MM.1S (cell line): ENCODE measurements at regions not wholly inside any gene's neighbourhood (a gene's known extent, or its start where the extent isn't known, plus 50 kb on each side); places are given as distances from the start of the nearest gene placed in this dataset.

Experiments
- DNase-seq: peaks from one replicate; pipeline ENCODE4 v3.0.0-alpha.2; 2015
- H2AFZ ChIP-seq: fragments of 300-600 bp; sonication (generic); 2 replicates; pipeline ENCODE4 v1.6.0; 2016; ENCODE audit warnings: antibody characterized with exemption, low read length
- H3F3A ChIP-seq: fragments of 300-600 bp; sonication (generic); 2 replicates; pipeline ENCODE4 v1.6.1; 2016; ENCODE audit warnings: mild to moderate bottlenecking, antibody characterized with exemption, low read length, moderate library complexity, mixed read lengths; ENCODE audit not compliant: insufficient read depth
- H3K27ac ChIP-seq: fragments of 300-600 bp; sonication (generic); 2 replicates; pipeline ENCODE4 v1.5.1; 2016; ENCODE audit warnings: mild to moderate bottlenecking, low read length
- H3K27me3 ChIP-seq: fragments of 300-600 bp; sonication (generic); replicated peaks from 2 replicates; pipeline ENCODE4 v1.6.0; 2016; ENCODE audit warnings: low read length; ENCODE audit not compliant: insufficient read depth
- H3K36me3 ChIP-seq: fragments of 300-600 bp; sonication (generic); replicated peaks from 2 replicates; pipeline ENCODE4 v1.6.1; 2016; ENCODE audit warnings: mild to moderate bottlenecking, low read length, mixed read lengths; ENCODE audit not compliant: insufficient read depth
- H3K4me1 ChIP-seq: fragments of 300-600 bp; sonication (generic); 2 replicates; pipeline ENCODE4 v1.6.1; 2016; ENCODE audit warnings: low read length, mixed read lengths
- H3K4me2 ChIP-seq: fragments of 300-600 bp; sonication (generic); 2 replicates; pipeline ENCODE4 v1.6.0; 2016; ENCODE audit warnings: low read depth, low read length
- H3K4me3 ChIP-seq: fragments of 300-600 bp; sonication (generic); 2 replicates; pipeline ENCODE4 v1.5.1; 2016; ENCODE audit warnings: low read length, mixed read lengths
- H3K79me2 ChIP-seq: fragments of 300-600 bp; sonication (generic); 2 replicates; pipeline ENCODE4 v1.6.1; 2016; ENCODE audit warnings: mixed run types, low read length, mixed read lengths
- H3K9ac ChIP-seq: fragments of 300-600 bp; sonication (generic); 2 replicates; pipeline ENCODE4 v1.6.1; 2016; ENCODE audit warnings: low read length, mixed read lengths
- H3K9me2 ChIP-seq: fragments of 300-600 bp; sonication (generic); replicated peaks from 2 replicates; pipeline ENCODE4 v1.6.1; 2016; ENCODE audit warnings: mild to moderate bottlenecking, low read length, mixed read lengths; ENCODE audit not compliant: insufficient read depth
- H3K9me3 ChIP-seq: fragments of 300-600 bp; sonication (generic); replicated peaks from 2 replicates; pipeline ENCODE4 v1.6.1; 2016; ENCODE audit warnings: mild to moderate bottlenecking, low read length, mixed read lengths; ENCODE audit not compliant: insufficient read depth
- H4K20me1 ChIP-seq: fragments of 300-600 bp; sonication (generic); 2 replicates; pipeline ENCODE4 v1.6.1; 2016; ENCODE audit warnings: mild to moderate bottlenecking, low read length, moderate library complexity, mixed read lengths; ENCODE audit not compliant: insufficient read depth
- CTCF ChIP-seq: fragments of 300-600 bp; sonication (generic); IDR thresholded peaks from 2 replicates; pipeline ENCODE4 v1.5.1; 2016; ENCODE audit warnings: antibody characterized with exemption, low read length, mixed read lengths
- EZH2 ChIP-seq: fragments of 300-600 bp; sonication (generic); optimal IDR thresholded peaks from 2 replicates; pipeline ENCODE3; 2017; ENCODE audit warnings: low read depth, mild to moderate bottlenecking, antibody characterized with exemption, low read length, mixed read lengths
- EZH2phosphoT487 ChIP-seq: fragments of 300-600 bp; sonication (generic); IDR thresholded peaks from 2 replicates; pipeline ENCODE4 v1.6.1; 2018; ENCODE audit warnings: antibody characterized with exemption, low read length

- Histone ChIP-seq H3K27ac (no peak overlapping the region), H3K4me2 (no peak overlapping the region), H3K9me2 (no peaks in the 10 kb centered on the region), H3K4me1 (no peaks in the 10 kb centered on the region), H3K4me3 (no peak overlapping the region), H3K27me3 (no peaks in the 10 kb centered on the region), H3K9ac (no peak overlapping the region), H3K79me2 (no peaks in the 10 kb centered on the region), H3F3A (no peaks in the 10 kb centered on the region), H3K9me3 (no peaks in the 10 kb centered on the region; the same call in 1 of the 2 replicates), H2AFZ (no peak overlapping the region), H3K36me3 (no peaks in the 10 kb centered on the region), H4K20me1 (no peaks in the 10 kb centered on the region)
- TF ChIP-seq EZH2, result no peak
- no peak for TF ChIP-seq EZH2phosphoT487
- TF ChIP-seq CTCF, result no peak
- no peak for DNase-seq
Observed at GRCh38 chr10:3708852-3709251, 76.2 kb downstream of the KLF6 start.

GRCh38 chr10:3704565-3705325, 80.3 kb downstream of the KLF6 start:
- Histone ChIP-seq H3K9ac (no peak overlapping the region), H3F3A (no peaks in the 10 kb centered on the region), H3K9me3 (no peaks in the 10 kb centered on the region; the same call in 1 of the 2 replicates), H3K36me3 (no peaks in the 10 kb centered on the region), H3K4me2 (no peak overlapping the region), H4K20me1 (no peaks in the 10 kb centered on the region), H2AFZ (no peak overlapping the region), H3K27ac (no peak overlapping the region), H3K27me3 (no peaks in the 10 kb centered on the region), H3K4me3 (no peak overlapping the region), H3K4me1 (no peaks in the 10 kb centered on the region), H3K79me2 (no peaks in the 10 kb centered on the region), H3K9me2 (no peaks in the 10 kb centered on the region)
- no peak for TF ChIP-seq EZH2phosphoT487
- TF ChIP-seq CTCF, result no peak
- TF ChIP-seq EZH2, result no peak
- DNase-seq, result no peak

- H3K27ac ChIP-seq, result no peak overlapping the region
- TF ChIP-seq EZH2 (no peak), EZH2phosphoT487 (no peak), CTCF (no peak)
- H3K9me3 ChIP-seq, result no peaks in the 10 kb centered on the region; the same call in 1 of the 2 replicates
- H3K79me2 ChIP-seq, result no peaks in the 10 kb centered on the region
- H3K27me3 ChIP-seq, result no peaks in the 10 kb centered on the region
- H3K4me2 ChIP-seq, result no peak overlapping the region
- no peaks in the 10 kb centered on the region for H3K4me1 ChIP-seq
- H3K9ac ChIP-seq, result no peak overlapping the region
- H2AFZ ChIP-seq, result no peak overlapping the region
- no peaks in the 10 kb centered on the region for H3K36me3 ChIP-seq
- H4K20me1 ChIP-seq, result no peaks in the 10 kb centered on the region
- no peak overlapping the region for H3K4me3 ChIP-seq
- no peak for DNase-seq
- no peaks in the 10 kb centered on the region for H3F3A ChIP-seq
- H3K9me2 ChIP-seq, result no peaks in the 10 kb centered on the region
Observed at GRCh38 chr10:3702569-3702968, 82.4 kb downstream of the KLF6 start.
